A549 (cell line): ENCODE measurements at regions not wholly inside any gene's neighbourhood (a gene's known extent, or its start where the extent isn't known, plus 50 kb on each side); places are given as distances from the start of the nearest gene placed in this dataset.

Experiments
- ATAC-seq, 2 experiments: fragments of 200-7000 bp in 1 of 2; fragments of >200 bp in 1 of 2; cut with Nextera tagmentation in 1 of 2; cut with Tn5 transposase in 1 of 2; 3 replicates each; pipeline versions ENCODE4 v1.8.0 to v1.9.1; 2018 to 2020; ENCODE audit warnings: mild to moderate bottlenecking in 1 of 2, moderate library complexity in 1 of 2
- CTCF ChIA-PET: fragments of 300-600 bp; sonication (Branson Sonifier 250); formaldehyde crosslinking; extraction: SDS; loops from one replicate; lab custom pipeline; 2021; ENCODE audit warnings: antibody characterized with exemption, inconsistent platforms; lab: Yijun Ruan, JAX
- POLR2A ChIA-PET: fragments of 350-600 bp; formaldehyde crosslinking; extraction: SDS; loops from one replicate; lab custom pipeline; 2021; ENCODE audit warnings: antibody characterized with exemption, inconsistent platforms; lab: Yijun Ruan, JAX
- DNase-seq, 2 experiments: peaks; one replicate each; pipeline versions ENCODE4 v3.0.0 to v3.0.0-alpha.2; 2011 to 2016; ENCODE audit warnings: low read depth in 1 of 2, low spot score in 1 of 2
- FAIRE-seq: peaks from 2 replicates; lab custom pipeline; 2011; peaks lifted over from hg19 to GRCh38; lab: Jason Lieb, UNC
- H3K27ac ChIP-seq, 2 experiments: fragments of >200 bp; sonication (Bioruptor Twin); formaldehyde crosslinking; 3 replicates each; pipeline ENCODE4 v1.5.1; 2016 to 2017
- H3K4me1 ChIP-seq: fragments of >200 bp; sonication (Bioruptor Twin); formaldehyde crosslinking; 3 replicates; pipeline ENCODE4 v1.6.1; 2016
- H3K4me2 ChIP-seq: fragments of >200 bp; sonication (Bioruptor Twin); formaldehyde crosslinking; 3 replicates; pipeline ENCODE4 v1.6.1; 2016
- H3K4me3 ChIP-seq: fragments of >200 bp; sonication (Bioruptor Twin); formaldehyde crosslinking; 3 replicates; pipeline ENCODE4 v1.5.1; 2016
- H3K9me3 ChIP-seq: fragments of >200 bp; sonication (Bioruptor Twin); formaldehyde crosslinking; 3 replicates; pipeline ENCODE4 v1.6.1; 2016
- EHF ChIP-seq: fragments of 250-450 bp; sonication (Bioruptor Pico); IDR thresholded peaks from 2 replicates; pipeline ENCODE4 v1.5.0; 2020; ENCODE audit warnings: mild to moderate bottlenecking
- ELK1 ChIP-seq: fragments of 150-350 bp; IDR thresholded peaks from 2 replicates; pipeline ENCODE4 v1.6.1; 2014; ENCODE audit warnings: low read depth, mild to moderate bottlenecking, low read length
- EP300 ChIP-seq, 2 experiments: fragments of >200 bp; sonication (Bioruptor Twin); formaldehyde crosslinking; IDR thresholded peaks; 2 replicates in 1 of 2; 3 replicates in 1 of 2; pipeline ENCODE4 v1.6.1; 2016 to 2017
- ESRRA ChIP-seq: fragments of 150-350 bp; IDR thresholded peaks from 2 replicates; pipeline ENCODE4 v1.6.1; 2014; ENCODE audit warnings: mild to moderate bottlenecking, low read length, borderline replicate concordance
- FOSB ChIP-seq: fragments of 250-450 bp; sonication (Bioruptor Pico); IDR thresholded peaks from 2 replicates; pipeline ENCODE4 v1.5.0; 2020; ENCODE audit warnings: mild to moderate bottlenecking, moderate library complexity
- HEYL ChIP-seq: fragments of 250-450 bp; sonication (Bioruptor Pico); IDR thresholded peaks from 2 replicates; pipeline ENCODE4 v1.8.0; 2021; ENCODE audit warnings: mild to moderate bottlenecking, moderate library complexity
- HOXA7 ChIP-seq: fragments of 250-450 bp; sonication (Bioruptor Pico); IDR thresholded peaks from 2 replicates; pipeline ENCODE4 v1.5.0; 2020; ENCODE audit warnings: mild to moderate bottlenecking, moderate library complexity
- HOXB13 ChIP-seq: fragments of 250-450 bp; sonication (Bioruptor Pico); IDR thresholded peaks from 2 replicates; pipeline ENCODE4 v1.5.0; 2020; ENCODE audit warnings: low read depth, mild to moderate bottlenecking, moderate library complexity
- JUN ChIP-seq, 2 experiments: fragments of >200 bp; sonication (Bioruptor Twin); formaldehyde crosslinking; IDR thresholded peaks; 2 replicates in 1 of 2; 3 replicates in 1 of 2; pipeline ENCODE4 v1.6.1; 2016 to 2017
- KDM5A ChIP-seq: fragments of 200-600 bp; sonication (generic); IDR thresholded peaks from 2 replicates; pipeline ENCODE4 v1.6.1; 2016; ENCODE audit warnings: antibody characterized with exemption, mild to moderate bottlenecking
- MAFK ChIP-seq: fragments of 450-650 bp; IDR thresholded peaks from 2 replicates; pipeline ENCODE4 v1.6.1; 2014; ENCODE audit not compliant: partially characterized antibody
- NPAS2 ChIP-seq: fragments of 250-450 bp; sonication (Bioruptor Pico); IDR thresholded peaks from 2 replicates; pipeline ENCODE4 v1.8.0; 2022; ENCODE audit warnings: mild to moderate bottlenecking, moderate library complexity, borderline replicate concordance
- PBX3 ChIP-seq: IDR thresholded peaks from 2 replicates; pipeline ENCODE4 v1.6.1; 2012
- POLR2AphosphoS2 ChIP-seq: conservative IDR thresholded peaks from 2 replicates; pipeline ENCODE4 v1.6.1; 2012; ENCODE audit warnings: low read length, improper control_type of control experiment, inconsistent platforms
- RARB ChIP-seq: fragments of 250-450 bp; sonication (Bioruptor Pico); IDR thresholded peaks from 2 replicates; pipeline ENCODE4 v1.8.0; 2021; ENCODE audit warnings: mild to moderate bottlenecking, moderate library complexity
- SMC3 ChIP-seq: fragments of >200 bp; sonication (Bioruptor Twin); formaldehyde crosslinking; IDR thresholded peaks from 3 replicates; pipeline ENCODE4 v1.6.1; 2018; ENCODE audit warnings: inconsistent platforms
- TFCP2L1 ChIP-seq: fragments of 250-450 bp; sonication (Bioruptor Pico); IDR thresholded peaks from 2 replicates; pipeline ENCODE4 v1.5.0; 2021; ENCODE audit warnings: mild to moderate bottlenecking
- ZNF302 ChIP-seq: fragments of 250-450 bp; sonication (Bioruptor Pico); IDR thresholded peaks from 2 replicates; pipeline ENCODE4 v1.9.0; 2021; ENCODE audit warnings: inconsistent platforms, mild to moderate bottlenecking, moderate library complexity
- ZSCAN20 ChIP-seq: fragments of 250-450 bp; sonication (Bioruptor Pico); IDR thresholded peaks from 2 replicates; pipeline ENCODE4 v1.8.0; 2022; ENCODE audit warnings: mild to moderate bottlenecking, moderate library complexity
- WGBS: methylation state at CpG from one replicate; pipeline ENCODE4 v1.1.6; 2017; ENCODE audit errors: missing lambda C conversion rate; 5-methylcytosine and 5-hydroxymethylcytosine counted together
- TF ChIP-seq, protein P1 (sequence below): IDR thresholded peaks from 2 replicates; pipeline ENCODE4 v1.6.1; 2012
- TF ChIP-seq, protein P2 (sequence below): IDR thresholded peaks from 2 replicates; pipeline ENCODE4 v1.6.1; 2012; ENCODE audit warnings: low read depth, borderline replicate concordance

- CTCF ChIA-PET = no interaction called here
- H3K27ac ChIP-seq = no peak overlapping the region
- no peak for FAIRE-seq
These were observed 452.0 kb downstream of the SLITRK6 start for GRCh38 chr13:85347251-85347650.

DNA sequence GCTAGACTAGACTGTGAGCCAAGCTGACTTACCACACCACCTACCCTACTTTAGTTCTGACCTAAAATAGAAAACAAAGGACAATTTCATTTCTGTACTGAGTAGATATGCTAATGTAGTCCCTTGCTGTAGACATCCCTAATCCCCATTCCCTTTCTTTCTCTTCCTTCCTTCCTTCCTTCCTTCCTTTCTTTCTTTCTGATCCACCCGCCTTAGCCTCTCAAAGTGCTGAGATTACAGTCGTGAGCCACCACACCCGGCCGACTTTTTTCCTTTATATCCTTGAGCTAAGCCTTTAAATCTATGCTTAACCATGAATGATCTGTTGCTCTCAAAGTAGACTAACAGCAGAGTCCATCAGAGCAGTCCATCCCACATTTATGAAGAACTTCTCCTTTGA, 465.0 kb downstream of the SLITRK6 start:
- FAIRE-seq (no peak), DNase-seq (no peak), ATAC-seq (no peak)
- WGBS = 85% methylated on average over 4 of the region's 4 CpGs
- no peak overlapping the region for H3K27ac ChIP-seq
- ChIA-PET CTCF (no interaction called here), POLR2A (no interaction called here)
- H3K4me3 ChIP-seq = no peak overlapping the region
- no peaks in the 10 kb centered on the region for H3K9me3 ChIP-seq
- H3K4me1 ChIP-seq = 0 out of 3 replicates have a peak, but pooled peaks cover 9% of the 10 kb centered on the region
- H3K4me2 ChIP-seq = no peak overlapping the region
- no peak for TF ChIP-seq ESRRA
- TF ChIP-seq HOXA7 = no peak
- no peak for TF ChIP-seq ELK1
- no peak for TF ChIP-seq JUN (IDR thresholded peaks at IDR 0.05)
- TF ChIP-seq HEYL = no peak
- TF ChIP-seq KDM5A = no peak
- TF ChIP-seq, protein P1, sequence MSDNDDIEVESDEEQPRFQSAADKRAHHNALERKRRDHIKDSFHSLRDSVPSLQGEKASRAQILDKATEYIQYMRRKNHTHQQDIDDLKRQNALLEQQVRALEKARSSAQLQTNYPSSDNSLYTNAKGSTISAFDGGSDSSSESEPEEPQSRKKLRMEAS = no peak
- no peak for TF ChIP-seq EHF (CRISPR knock-in tag)

More at GRCh38 chr13:85347251-85347650, 452.0 kb downstream of the SLITRK6 start:
- Histone ChIP-seq H3K9me3 (no peaks in the 10 kb centered on the region), H3K4me2 (no peak overlapping the region), H3K4me1 (no peaks in the 10 kb centered on the region), H3K4me3 (no peak overlapping the region)
- TF ChIP-seq MAFK (peak; percentile 18), PBX3 (no peak)
- WGBS = 52% methylated on average over 5 of the region's 5 CpGs
- POLR2A ChIA-PET = no interaction called here
- DNase-seq (no peak), ATAC-seq (no peak)

DNA sequence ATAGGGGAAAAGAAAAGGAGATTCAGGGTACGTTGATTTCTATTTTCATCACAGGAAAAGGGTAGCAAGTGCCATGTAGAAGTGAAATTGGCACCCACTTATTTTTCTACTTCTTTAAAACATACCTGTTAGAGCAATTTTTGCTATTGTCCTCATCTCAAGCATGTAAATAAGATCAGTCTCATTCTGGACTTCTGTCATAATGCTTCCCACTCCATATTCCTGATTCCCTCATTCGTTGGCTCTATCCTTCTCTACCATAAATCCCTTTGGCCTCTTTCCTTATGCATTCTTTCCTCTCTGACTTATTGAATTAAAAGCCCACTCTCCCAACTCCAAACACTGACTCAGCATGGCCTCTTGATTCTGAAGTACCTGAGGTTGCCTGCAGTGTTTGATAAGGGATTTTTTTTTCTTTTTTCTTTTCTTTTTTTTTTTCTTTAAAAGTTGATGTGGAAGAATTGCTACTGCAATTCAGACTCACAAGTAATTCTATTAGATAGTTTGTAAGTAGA, 465.7 kb downstream of the SLITRK6 start:
- POLR2A ChIA-PET = no interaction called here
- H3K4me1 ChIP-seq = 0 out of 3 replicates have a peak, but pooled peaks cover 9% of the 10 kb centered on the region
- WGBS = 45% methylated on average over 2 of the region's 2 CpGs
- TF ChIP-seq NPAS2 (CRISPR knock-in tag) (no peak), RARB (CRISPR knock-in tag) (no peak), ZNF302 (CRISPR knock-in tag) (no peak), KDM5A (no peak), ZSCAN20 (no peak), SMC3 (no peak), HEYL (no peak), MAFK (no peak), FOSB (no peak), JUN (IDR thresholded peaks at IDR 0.05) (no peak), HOXB13 (CRISPR knock-in tag) (no peak), TFCP2L1 (CRISPR knock-in tag) (no peak), EP300 (IDR thresholded peaks at IDR 0.05) (no peak), POLR2AphosphoS2 (no peak)
- TF ChIP-seq, protein P2, sequence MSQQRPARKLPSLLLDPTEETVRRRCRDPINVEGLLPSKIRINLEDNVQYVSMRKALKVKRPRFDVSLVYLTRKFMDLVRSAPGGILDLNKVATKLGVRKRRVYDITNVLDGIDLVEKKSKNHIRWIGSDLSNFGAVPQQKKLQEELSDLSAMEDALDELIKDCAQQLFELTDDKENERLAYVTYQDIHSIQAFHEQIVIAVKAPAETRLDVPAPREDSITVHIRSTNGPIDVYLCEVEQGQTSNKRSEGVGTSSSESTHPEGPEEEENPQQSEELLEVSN = no peak
- no peak for FAIRE-seq
- H3K27ac ChIP-seq = no peak overlapping the region
- no peaks in the 10 kb centered on the region for H3K9me3 ChIP-seq
- no peak overlapping the region for H3K4me2 ChIP-seq
- no peak for DNase-seq
- ATAC-seq = no peak
- H3K4me3 ChIP-seq = no peak overlapping the region
- CTCF ChIA-PET = no interaction called here
